GM10266 (cell line): ENCODE measurements at regions not wholly inside any gene's neighbourhood (a gene's known extent, or its start where the extent isn't known, plus 50 kb on each side); places are given as distances from the start of the nearest gene placed in this dataset.

ENCODE experiments used
- DNase-seq: peaks from one replicate; pipeline ENCODE4 v3.0.0; 2012; ENCODE audit errors: extremely low spot score
- TF ChIP-seq, protein P1 (sequence below): IDR thresholded peaks from 2 replicates; pipeline ENCODE4 v1.5.1; 2012; ENCODE audit warnings: mild to moderate bottlenecking, low read depth; ENCODE audit not compliant: control insufficient read depth, insufficient read depth; ENCODE audit errors: missing control alignments

DNA sequence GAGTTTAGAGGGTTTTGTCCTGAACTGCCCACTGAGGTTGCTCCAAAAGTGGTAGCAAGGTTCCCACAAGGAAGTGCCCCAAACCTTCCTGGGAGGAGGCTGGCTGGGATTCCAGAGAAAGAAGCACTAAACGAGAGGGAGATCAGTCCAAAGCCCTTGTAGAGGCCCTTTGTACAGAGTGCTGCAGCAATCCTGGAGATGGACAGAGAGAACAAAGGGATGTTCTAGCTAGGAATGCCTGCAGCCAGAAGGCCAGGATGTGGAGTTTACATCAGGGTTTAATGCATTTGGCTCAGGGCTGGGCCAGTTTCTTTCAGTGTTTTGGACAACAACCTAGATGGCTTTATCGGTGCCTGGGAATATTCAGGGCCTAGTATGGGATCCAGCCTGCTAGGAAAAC is 2155.1 kb upstream of the AGA start:
- DNase-seq: no peak
- TF ChIP-seq, protein P1, sequence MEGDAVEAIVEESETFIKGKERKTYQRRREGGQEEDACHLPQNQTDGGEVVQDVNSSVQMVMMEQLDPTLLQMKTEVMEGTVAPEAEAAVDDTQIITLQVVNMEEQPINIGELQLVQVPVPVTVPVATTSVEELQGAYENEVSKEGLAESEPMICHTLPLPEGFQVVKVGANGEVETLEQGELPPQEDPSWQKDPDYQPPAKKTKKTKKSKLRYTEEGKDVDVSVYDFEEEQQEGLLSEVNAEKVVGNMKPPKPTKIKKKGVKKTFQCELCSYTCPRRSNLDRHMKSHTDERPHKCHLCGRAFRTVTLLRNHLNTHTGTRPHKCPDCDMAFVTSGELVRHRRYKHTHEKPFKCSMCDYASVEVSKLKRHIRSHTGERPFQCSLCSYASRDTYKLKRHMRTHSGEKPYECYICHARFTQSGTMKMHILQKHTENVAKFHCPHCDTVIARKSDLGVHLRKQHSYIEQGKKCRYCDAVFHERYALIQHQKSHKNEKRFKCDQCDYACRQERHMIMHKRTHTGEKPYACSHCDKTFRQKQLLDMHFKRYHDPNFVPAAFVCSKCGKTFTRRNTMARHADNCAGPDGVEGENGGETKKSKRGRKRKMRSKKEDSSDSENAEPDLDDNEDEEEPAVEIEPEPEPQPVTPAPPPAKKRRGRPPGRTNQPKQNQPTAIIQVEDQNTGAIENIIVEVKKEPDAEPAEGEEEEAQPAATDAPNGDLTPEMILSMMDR: no peak

DNA sequence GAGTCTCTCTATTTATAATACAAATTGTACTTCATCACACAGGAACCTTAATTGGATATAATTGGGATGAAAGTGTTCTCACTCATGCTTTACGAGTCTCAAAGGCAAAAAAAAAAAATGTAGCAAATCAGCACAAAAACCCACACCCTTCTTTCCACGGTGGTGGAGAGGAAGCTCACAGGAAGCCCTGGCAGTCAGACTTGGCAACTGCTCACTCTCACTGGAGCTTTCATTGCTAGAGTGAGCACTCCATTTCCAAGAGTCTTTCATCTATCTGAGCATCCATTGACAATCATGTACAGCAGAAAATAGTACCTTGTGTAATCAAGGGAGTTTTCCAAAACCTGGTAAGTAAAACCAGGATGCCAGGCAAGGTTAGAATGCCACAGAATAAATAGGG is 2159.4 kb upstream of the AGA start:
- no peak for DNase-seq
- TF ChIP-seq, protein P1: no peak

GRCh38 chr4:179605196-179605595 is 2163.0 kb upstream of the AGA start:
- DNase-seq: no peak
- TF ChIP-seq, protein P1: no peak

GRCh38 chr4:179607003-179607402 is 2164.8 kb upstream of the AGA start:
- TF ChIP-seq, protein P1: no peak
- no peak for DNase-seq

DNA sequence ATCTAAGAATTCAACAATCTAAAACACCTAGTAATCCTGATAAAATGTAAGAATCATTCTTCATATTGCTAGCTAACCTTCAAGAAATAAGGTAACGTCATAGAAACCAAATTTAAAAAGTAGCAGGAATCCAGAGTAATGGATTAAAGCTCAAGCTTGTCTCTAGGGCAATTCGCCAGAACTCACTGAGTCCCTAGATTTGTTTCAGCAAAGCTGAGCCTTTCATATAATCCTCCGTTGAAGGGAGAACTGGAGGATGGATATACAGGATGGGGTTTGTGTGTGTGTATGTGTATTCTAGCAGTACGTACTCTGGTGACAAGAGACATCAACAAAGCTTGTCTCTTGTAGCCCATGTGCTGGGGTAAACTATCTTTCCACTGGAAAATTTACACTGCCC is 2173.5 kb upstream of the AGA start:
- TF ChIP-seq, protein P1: no peak
- DNase-seq: no peak

DNA sequence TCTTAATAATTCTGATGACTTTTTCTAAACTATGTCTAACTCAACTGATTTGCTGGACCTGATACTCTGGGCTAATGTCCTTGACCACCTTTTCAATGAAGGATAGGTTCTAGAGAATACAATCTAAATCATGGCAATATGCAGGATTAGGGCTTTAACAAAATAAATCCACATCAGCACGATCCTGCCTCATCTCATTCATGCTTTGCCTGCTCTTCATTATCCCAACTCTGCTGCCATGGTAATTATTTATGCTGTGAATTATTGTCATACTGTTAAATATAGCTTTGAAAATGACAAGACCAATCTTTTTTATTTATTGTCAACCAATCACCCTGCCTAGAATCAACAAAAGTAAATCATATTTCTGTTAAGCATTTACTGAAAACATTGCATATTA is 2176.7 kb upstream of the AGA start:
- DNase-seq: no peak
- TF ChIP-seq, protein P1: no peak

DNA sequence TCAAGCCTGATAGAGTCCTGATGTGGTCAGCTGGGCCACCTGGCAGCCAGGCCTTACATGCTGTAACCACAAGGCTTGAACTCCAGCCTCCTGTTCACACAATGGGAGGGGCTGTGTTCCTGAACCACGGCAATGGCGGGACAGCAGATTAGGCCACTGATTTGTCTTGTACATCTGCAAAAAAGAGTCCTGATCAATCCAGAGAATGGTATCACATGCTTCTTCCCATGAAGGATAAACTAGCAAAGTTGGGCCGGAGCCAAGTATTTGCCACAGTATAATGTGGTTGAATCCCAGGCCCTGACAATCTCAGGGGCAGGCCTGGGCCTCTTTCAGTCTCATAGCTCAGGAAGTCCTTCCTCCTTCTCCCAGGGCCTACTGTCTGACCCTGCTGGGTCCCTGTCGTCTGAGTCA is 2182.5 kb upstream of the AGA start:
- TF ChIP-seq, protein P1: no peak
- no peak for DNase-seq

GRCh38 chr4:179625406-179625805 is 2183.2 kb upstream of the AGA start:
- TF ChIP-seq, protein P1: no peak
- DNase-seq: no peak
